ENCODE measurements at regions not wholly inside any gene's neighbourhood (a gene's known extent, or its start where the extent isn't known, plus 50 kb on each side); places are given as distances from the start of the nearest gene placed in this dataset.

- TF ChIP-seq CTCF (IDR thresholded peaks at IDR 0.05), result no peak
- TF ChIP-seq POLR2A (IDR thresholded peaks at IDR 0.05), result no peak
These were observed 1393.4 kb downstream of the STIM2 start for GRCh38 chr4:28254003-28254402.

Measured in body of pancreas (tissue), 4 donors.